Activated CD8-positive, alpha-beta T cell treated with anti-CD3 and anti-CD28 coated beads for 36 hours (primary cell): ENCODE measurements at regions not wholly inside any gene's neighbourhood (a gene's known extent, or its start where the extent isn't known, plus 50 kb on each side); places are given as distances from the start of the nearest gene placed in this dataset.

Experiments used
- ATAC-seq: fragments of 200-7000 bp; cut with Tn5 transposase; one replicate; pipeline ENCODE4 v1.10.0; 2021; ENCODE audit warnings: mild to moderate bottlenecking, moderate library complexity
- CTCF ChIA-PET: fragments of 350-600 bp; sonication (Branson Sonifier 250); formaldehyde crosslinking; loops from one replicate; lab custom pipeline; 2021; ENCODE audit warnings: antibody characterized with exemption; lab: Charles Lee
- POLR2A ChIA-PET: fragments of 350-600 bp; sonication (Branson Sonifier 250); formaldehyde crosslinking; loops from one replicate; lab custom pipeline; 2021; ENCODE audit warnings: antibody characterized with exemption; lab: Charles Lee
- DNase-seq: peaks from one replicate; pipeline ENCODE4 v3.0.0-alpha.2; 2020
- H3K27ac Mint-ChIP-seq: one replicate; pipeline ENCODE4 v1.8.0; 2021; ENCODE audit warnings: mild to moderate bottlenecking, mixed read lengths
- H3K27me3 Mint-ChIP-seq: one replicate; pipeline ENCODE4 v1.8.0; 2021; ENCODE audit warnings: mixed read lengths
- H3K36me3 Mint-ChIP-seq: one replicate; pipeline ENCODE4 v1.8.0; 2021; ENCODE audit warnings: low read depth, mixed read lengths
- H3K4me1 Mint-ChIP-seq: one replicate; pipeline ENCODE4 v1.8.0; 2021; ENCODE audit warnings: low read depth, mixed read lengths
- H3K4me3 Mint-ChIP-seq: one replicate; pipeline ENCODE4 v1.8.0; 2021; ENCODE audit warnings: mild to moderate bottlenecking, moderate library complexity, mixed read lengths
- H3K9me3 Mint-ChIP-seq: one replicate; pipeline ENCODE4 v1.8.0; 2021; ENCODE audit warnings: mixed read lengths
- CTCF ChIP-seq: fragments of 200-600 bp; IDR thresholded peaks from one replicate; pipeline ENCODE4 v1.8.0; 2022; ENCODE audit warnings: antibody characterized with exemption, mild to moderate bottlenecking
- intact Hi-C: fragments of 100-400 bp; cut with micrococcal nuclease; formaldehyde crosslinking; loops from one replicate; pipeline ENCODE4 v1.10.0; 2022

GRCh38 chr4:184892999-184893398 is 67.2 kb upstream of the ACSL1 start:
- peaks cover 12% of the 10 kb centered on the region for H3K27me3 Mint-ChIP-seq
- DNase-seq (no peak), ATAC-seq (no peak)
- no peak for TF ChIP-seq CTCF
- ChIA-PET CTCF (interaction anchor here (1.0 to 1.3 kb wide), 2 partner anchors 148 kb away, joined by 3 read pairs; no protein-coding TSS in a partner anchor), POLR2A (no interaction called here)
- no peaks in the 10 kb centered on the region for H3K4me1 Mint-ChIP-seq
- no peaks in the 10 kb centered on the region for H3K9me3 Mint-ChIP-seq
- H3K27ac Mint-ChIP-seq: no peak overlapping the region
- no peak overlapping the region for H3K4me3 Mint-ChIP-seq
- no peaks in the 10 kb centered on the region for H3K36me3 Mint-ChIP-seq
- intact Hi-C loops: no loop called here

GRCh38 chr4:184893801-184894571 is 68.2 kb upstream of the ACSL1 start:
- no peak for TF ChIP-seq CTCF
- intact Hi-C loops: no loop called here
- ATAC-seq (no peak), DNase-seq (no peak)
- Mint-ChIP-seq H3K36me3 (no peaks in the 10 kb centered on the region), H3K9me3 (no peaks in the 10 kb centered on the region), H3K27me3 (peaks cover 12% of the 10 kb centered on the region), H3K4me1 (no peaks in the 10 kb centered on the region), H3K4me3 (no peak overlapping the region), H3K27ac (no peak overlapping the region)
- ChIA-PET POLR2A (no interaction called here), CTCF (interaction anchor here (1.0 to 1.5 kb wide), 2 partner anchors 10 to 147 kb away, joined by 3 to 5 read pairs; no protein-coding TSS in a partner anchor)

GRCh38 chr4:184895012-184895695 is 69.4 kb upstream of the ACSL1 start:
- no peaks in the 10 kb centered on the region for H3K4me1 Mint-ChIP-seq
- H3K27ac Mint-ChIP-seq: no peak overlapping the region
- H3K9me3 Mint-ChIP-seq: no peaks in the 10 kb centered on the region
- ChIA-PET POLR2A (no interaction called here), CTCF (interaction anchor here (1.5 kb wide), 1 partner anchor 9 kb away, joined by 5 read pairs; no protein-coding TSS in a partner anchor)
- intact Hi-C loops: no loop called here
- ATAC-seq: no peak
- peaks cover 12% of the 10 kb centered on the region for H3K27me3 Mint-ChIP-seq
- no peak for DNase-seq
- H3K36me3 Mint-ChIP-seq: no peaks in the 10 kb centered on the region
- no peak for TF ChIP-seq CTCF
- H3K4me3 Mint-ChIP-seq: no peak overlapping the region

GRCh38 chr4:184896868-184897715 is 71.3 kb upstream of the ACSL1 start:
- Mint-ChIP-seq H3K27me3 (peaks cover 7% of the 10 kb centered on the region), H3K9me3 (no peaks in the 10 kb centered on the region), H3K4me1 (no peaks in the 10 kb centered on the region), H3K27ac (no peak overlapping the region), H3K36me3 (no peaks in the 10 kb centered on the region), H3K4me3 (no peak overlapping the region)
- TF ChIP-seq CTCF: no peak
- DNase-seq (peak; percentile 3), ATAC-seq (no peak)
- intact Hi-C loops: no loop called here
- POLR2A ChIA-PET: no interaction called here
- CTCF ChIA-PET: interaction anchor here (0.9 to 1.2 kb wide), 2 partner anchors 135 to 152 kb away, joined by 3 to 5 read pairs; no protein-coding TSS in a partner anchor
